HAP-1 (cell line): ENCODE measurements at regions not wholly inside any gene's neighbourhood (a gene's known extent, or its start where the extent isn't known, plus 50 kb on each side); places are given as distances from the start of the nearest gene placed in this dataset.

Experiments
- DNase-seq, 2 experiments: peaks; one replicate each; pipeline ENCODE4 v3.0.0-alpha.2; 2016 to 2020; ENCODE audit warnings: low spot score in 2 of 2
- H3K27me3 ChIP-seq: fragments of 250-450 bp; sonication (Bioruptor Pico); 2 replicates; pipeline ENCODE4 v1.5.1; 2020; ENCODE audit warnings: low read depth, mild to moderate bottlenecking, moderate library complexity
- H3K36me3 ChIP-seq: fragments of 250-450 bp; sonication (Bioruptor Pico); replicated peaks from 2 replicates; pipeline ENCODE4 v1.5.1; 2020; ENCODE audit warnings: mild to moderate bottlenecking
- H3K4me1 ChIP-seq: fragments of 250-450 bp; sonication (Bioruptor Pico); 2 replicates; pipeline ENCODE4 v1.5.1; 2020; ENCODE audit warnings: mild to moderate bottlenecking
- H3K4me3 ChIP-seq: fragments of 250-450 bp; sonication (Bioruptor Pico); 2 replicates; pipeline ENCODE4 v1.5.1; 2020; ENCODE audit warnings: mild to moderate bottlenecking, moderate library complexity
- H3K9me3 ChIP-seq: fragments of 250-450 bp; sonication (Bioruptor Pico); 2 replicates; pipeline ENCODE4 v1.5.1; 2020; ENCODE audit warnings: mild to moderate bottlenecking, moderate library complexity
- in situ Hi-C: fragments of 300-500 bp; cut with MboI; formaldehyde crosslinking; loops from 3 replicates; pipeline ENCODE4 v1.14.3; 2020; ENCODE audit warnings: low sequenced_read_pairs, inconsistent platforms, mixed read lengths

DNA sequence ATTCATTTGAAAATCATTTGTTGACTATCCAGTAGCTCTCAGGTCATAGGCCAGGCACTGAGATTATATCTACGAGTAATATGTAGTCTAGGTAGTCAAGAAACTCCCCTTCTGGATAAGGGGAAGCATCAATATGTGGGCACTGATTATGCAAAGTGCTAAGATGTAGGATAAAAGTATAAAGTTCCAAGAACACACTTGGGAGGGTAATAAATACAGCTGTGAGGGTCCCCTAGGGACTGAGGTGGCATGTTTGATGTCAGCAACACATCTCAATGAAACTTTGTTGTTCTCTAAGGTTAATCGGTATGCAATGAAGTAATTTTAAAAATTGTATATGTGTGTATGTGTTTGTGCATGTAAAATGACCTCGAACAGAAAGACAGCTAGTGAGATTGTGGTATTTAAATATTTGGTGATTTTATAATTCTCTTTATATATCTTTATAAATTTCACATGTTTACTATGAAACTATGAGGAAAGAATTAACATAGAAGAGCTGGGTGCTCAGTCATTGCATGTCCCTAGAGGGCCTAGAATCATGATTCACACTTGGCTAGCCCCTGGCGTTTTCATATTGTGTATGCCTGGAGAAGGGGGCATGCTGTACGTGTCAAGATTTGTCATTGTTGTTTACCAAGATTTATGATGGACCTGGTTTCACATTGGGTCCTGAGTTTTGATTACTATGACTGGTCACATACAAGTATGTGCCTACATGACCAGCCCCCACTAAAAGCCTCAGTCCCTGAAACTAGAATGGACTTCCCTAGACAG lies 140.1 kb upstream of the DUSP10 start:
- no peak for DNase-seq
- Histone ChIP-seq H3K4me3 (no peak overlapping the region), H3K27me3 (no peaks in the 10 kb centered on the region), H3K9me3 (no peaks in the 10 kb centered on the region), H3K36me3 (no peaks in the 10 kb centered on the region), H3K4me1 (no peaks in the 10 kb centered on the region)
- in situ Hi-C loops, result no loop called here

DNA sequence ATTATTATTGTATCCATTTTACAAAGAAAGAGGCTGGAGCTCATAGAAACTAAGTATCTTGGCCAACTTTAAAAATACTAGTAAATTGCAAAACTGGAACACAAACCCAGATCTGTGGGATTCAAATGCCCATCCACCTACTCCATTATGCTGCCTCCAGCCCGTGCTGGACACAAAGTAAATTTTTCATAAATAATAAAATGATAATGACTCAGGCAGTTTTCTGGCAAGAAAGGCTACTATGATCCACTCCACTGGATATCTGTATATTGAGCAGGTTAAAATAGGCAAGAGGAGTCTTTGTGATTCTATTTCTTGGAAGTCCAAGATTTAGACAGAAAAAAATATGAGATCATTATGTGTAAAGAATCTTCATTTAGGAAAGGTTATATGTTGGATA lies 138.3 kb upstream of the DUSP10 start:
- Histone ChIP-seq H3K4me1 (no peaks in the 10 kb centered on the region), H3K27me3 (no peaks in the 10 kb centered on the region), H3K9me3 (no peaks in the 10 kb centered on the region), H3K4me3 (no peak overlapping the region), H3K36me3 (no peaks in the 10 kb centered on the region)
- no peak for DNase-seq
- in situ Hi-C loops, result no loop called here

DNA sequence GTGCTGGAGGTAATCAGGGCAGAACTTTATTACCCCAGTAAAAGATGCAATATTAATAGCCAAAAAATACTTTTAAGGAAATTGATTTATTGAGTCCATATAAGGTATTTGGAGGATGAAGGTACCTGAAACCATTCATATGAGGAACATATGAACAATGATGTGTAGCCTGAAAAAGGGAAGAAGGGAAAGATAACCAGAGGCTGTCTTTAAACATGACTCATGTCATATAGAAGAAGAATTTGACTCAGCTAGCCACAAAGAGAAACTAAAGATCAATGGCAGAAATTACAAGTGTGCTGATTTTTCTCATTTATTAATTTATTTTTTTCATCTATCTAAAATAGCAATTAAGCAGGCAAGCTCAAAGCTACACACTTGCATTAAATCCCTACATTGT lies 136.2 kb upstream of the DUSP10 start:
- no peak for DNase-seq
- no peaks in the 10 kb centered on the region for H3K4me1 ChIP-seq
- no peaks in the 10 kb centered on the region for H3K27me3 ChIP-seq
- no peaks in the 10 kb centered on the region for H3K9me3 ChIP-seq
- in situ Hi-C loops, result no loop called here
- no peaks in the 10 kb centered on the region for H3K36me3 ChIP-seq
- no peak overlapping the region for H3K4me3 ChIP-seq

- H3K9me3 ChIP-seq, result no peaks in the 10 kb centered on the region
- DNase-seq, result no peak
- no peak overlapping the region for H3K4me3 ChIP-seq
- in situ Hi-C loops, result no loop called here
- no peaks in the 10 kb centered on the region for H3K36me3 ChIP-seq
- no peaks in the 10 kb centered on the region for H3K27me3 ChIP-seq
- no peaks in the 10 kb centered on the region for H3K4me1 ChIP-seq
These were observed 135.4 kb upstream of the DUSP10 start for GRCh38 chr1:221877311-221877710.

DNA sequence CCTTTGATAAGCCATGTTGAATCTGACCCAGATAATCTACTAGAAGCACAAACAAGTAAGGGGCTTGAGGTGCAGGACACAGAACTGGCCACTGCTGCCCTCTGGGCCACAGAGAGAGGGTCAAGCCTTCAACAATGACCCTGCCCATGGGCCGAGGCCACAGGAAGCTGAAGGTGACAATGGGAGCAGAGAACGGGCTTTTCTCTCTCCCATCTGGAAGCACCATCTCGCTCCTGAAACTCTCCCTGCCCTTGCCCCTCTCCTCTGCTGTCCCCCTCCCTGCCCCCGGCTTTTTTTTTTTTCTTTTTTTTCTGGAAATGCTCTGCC lies 133.1 kb upstream of the DUSP10 start:
- in situ Hi-C loops, result no loop called here
- H3K4me3 ChIP-seq, result no peak overlapping the region
- DNase-seq, result no peak
- no peaks in the 10 kb centered on the region for H3K36me3 ChIP-seq
- H3K27me3 ChIP-seq, result no peaks in the 10 kb centered on the region
- H3K4me1 ChIP-seq, result no peaks in the 10 kb centered on the region
- no peaks in the 10 kb centered on the region for H3K9me3 ChIP-seq

DNA sequence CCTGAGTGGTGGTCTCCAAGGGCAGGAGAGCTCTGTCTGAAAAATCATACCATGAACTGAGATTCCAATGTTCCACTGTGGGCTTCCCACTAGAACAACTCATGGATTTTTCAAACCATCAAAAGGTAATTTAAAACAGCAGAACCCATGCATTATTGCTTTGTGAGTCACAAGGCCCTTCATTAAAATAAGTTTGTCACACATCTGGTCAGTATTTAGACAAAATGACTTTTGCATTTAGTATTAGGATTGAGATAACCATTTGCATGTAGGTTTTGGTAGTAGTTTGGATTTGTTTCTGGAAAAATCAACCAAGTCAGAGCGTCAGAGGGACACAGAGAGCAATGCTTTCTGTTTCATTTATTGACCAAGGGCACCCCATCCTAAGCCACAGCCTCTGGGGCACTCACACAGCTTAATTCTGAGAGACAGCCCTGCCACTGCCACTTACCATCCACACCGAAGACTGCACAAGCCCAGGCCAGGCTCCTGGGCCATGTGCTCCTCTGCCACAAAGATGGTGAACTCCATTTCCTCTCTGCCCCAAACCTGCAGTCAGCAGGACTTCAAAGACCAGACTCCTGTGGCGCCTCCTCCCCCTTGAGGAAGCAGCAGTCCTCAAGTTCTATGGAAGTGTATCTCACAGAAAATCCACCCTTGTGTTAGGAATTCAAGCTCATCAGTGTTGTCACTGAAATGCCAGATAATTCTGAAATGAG lies 132.6 kb upstream of the DUSP10 start:
- in situ Hi-C loops, result no loop called here
- no peaks in the 10 kb centered on the region for H3K9me3 ChIP-seq
- no peaks in the 10 kb centered on the region for H3K4me1 ChIP-seq

DNA sequence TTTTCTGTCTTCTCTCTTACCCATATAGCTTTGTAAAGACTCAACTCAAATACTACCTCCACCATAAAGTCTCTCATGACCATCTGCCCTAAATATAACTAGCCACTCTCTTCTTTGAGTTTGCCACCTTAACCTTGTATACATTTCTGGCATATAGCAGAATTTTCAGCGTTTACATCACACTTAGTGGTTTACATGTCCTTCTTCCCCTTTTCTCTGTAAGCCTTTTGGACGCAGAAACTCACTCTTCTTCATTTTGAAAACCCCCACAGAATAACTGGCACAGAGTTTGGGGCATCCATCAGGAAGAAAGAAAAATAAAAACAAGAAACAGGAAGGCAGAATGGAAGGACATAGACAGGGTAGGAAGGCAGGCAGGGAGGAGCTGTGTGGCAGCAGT lies 131.8 kb upstream of the DUSP10 start:
- in situ Hi-C loops, result no loop called here
- no peaks in the 10 kb centered on the region for H3K36me3 ChIP-seq
- H3K9me3 ChIP-seq, result no peaks in the 10 kb centered on the region
- no peaks in the 10 kb centered on the region for H3K27me3 ChIP-seq
- DNase-seq, result no peak
- no peaks in the 10 kb centered on the region for H3K4me1 ChIP-seq
- no peak overlapping the region for H3K4me3 ChIP-seq

More for the DNA sequence above, 132.6 kb upstream of the DUSP10 start:
- H3K27me3 ChIP-seq, result no peaks in the 10 kb centered on the region
- no peak for DNase-seq
- no peaks in the 10 kb centered on the region for H3K36me3 ChIP-seq
- no peak overlapping the region for H3K4me3 ChIP-seq

- no peaks in the 10 kb centered on the region for H3K27me3 ChIP-seq
- H3K4me1 ChIP-seq, result no peaks in the 10 kb centered on the region
- H3K4me3 ChIP-seq, result no peak overlapping the region
- H3K36me3 ChIP-seq, result no peaks in the 10 kb centered on the region
- no peak for DNase-seq
- in situ Hi-C loops, result no loop called here
- H3K9me3 ChIP-seq, result no peaks in the 10 kb centered on the region
These were observed 129.2 kb upstream of the DUSP10 start for GRCh38 chr1:221871056-221871455.

DNA sequence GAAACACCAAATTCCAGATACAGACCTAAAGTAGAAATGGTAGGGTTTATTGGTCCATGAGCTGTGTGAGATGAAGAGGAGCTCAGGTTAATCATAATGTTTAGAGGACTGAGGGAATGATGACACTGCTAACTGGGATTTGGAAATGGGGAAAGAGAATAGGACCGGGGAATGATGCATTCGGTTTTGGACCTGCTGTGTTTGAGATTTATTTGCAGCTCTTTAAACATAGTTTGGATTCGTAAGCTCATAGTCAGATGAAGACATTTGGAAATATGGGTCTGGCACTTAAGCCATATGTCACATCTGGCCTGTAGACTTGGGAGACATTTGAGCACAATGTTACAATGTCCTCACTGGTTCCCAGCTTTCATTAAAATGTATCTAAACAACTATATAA lies 127.9 kb upstream of the DUSP10 start:
- Histone ChIP-seq H3K4me3 (no peak overlapping the region), H3K27me3 (no peaks in the 10 kb centered on the region), H3K4me1 (no peaks in the 10 kb centered on the region), H3K9me3 (no peaks in the 10 kb centered on the region), H3K36me3 (no peaks in the 10 kb centered on the region)
- in situ Hi-C loops, result no loop called here
- DNase-seq, result no peak

DNA sequence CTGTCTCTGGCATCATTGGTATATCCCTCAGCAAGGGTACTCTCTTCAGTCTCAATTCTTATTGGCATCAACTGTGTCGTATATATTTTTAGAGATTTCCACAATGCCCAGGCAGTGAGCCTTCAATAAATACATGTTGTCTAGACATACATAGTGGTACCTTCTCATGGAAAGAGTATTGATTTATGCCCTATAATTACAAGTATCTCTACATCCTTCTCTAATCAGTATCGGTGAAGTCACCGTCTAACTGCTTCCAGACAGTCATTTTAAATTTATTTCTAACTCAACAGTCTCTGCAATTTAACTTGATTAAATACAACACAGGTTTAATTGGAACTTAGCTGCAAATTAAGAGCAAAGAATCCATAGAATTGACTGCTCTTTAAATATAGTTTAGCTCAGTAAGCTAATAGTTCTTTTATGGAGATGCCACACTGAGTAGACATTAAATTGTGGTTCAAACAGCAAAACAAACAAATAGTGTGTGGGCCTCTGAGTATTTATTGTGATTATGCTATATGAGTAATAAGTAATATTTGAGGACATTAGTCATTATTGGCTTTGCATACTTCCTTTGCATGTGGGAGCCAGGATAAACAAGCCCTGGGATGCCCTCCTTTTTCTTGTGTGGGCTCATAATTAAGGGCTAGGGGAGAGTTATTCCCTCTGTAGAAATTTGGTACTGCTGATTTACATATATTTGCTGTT lies 126.9 kb upstream of the DUSP10 start:
- in situ Hi-C loops, result no loop called here
- Histone ChIP-seq H3K4me1 (no peaks in the 10 kb centered on the region), H3K27me3 (no peaks in the 10 kb centered on the region), H3K4me3 (no peak overlapping the region), H3K9me3 (no peaks in the 10 kb centered on the region), H3K36me3 (no peaks in the 10 kb centered on the region)
- no peak for DNase-seq

DNA sequence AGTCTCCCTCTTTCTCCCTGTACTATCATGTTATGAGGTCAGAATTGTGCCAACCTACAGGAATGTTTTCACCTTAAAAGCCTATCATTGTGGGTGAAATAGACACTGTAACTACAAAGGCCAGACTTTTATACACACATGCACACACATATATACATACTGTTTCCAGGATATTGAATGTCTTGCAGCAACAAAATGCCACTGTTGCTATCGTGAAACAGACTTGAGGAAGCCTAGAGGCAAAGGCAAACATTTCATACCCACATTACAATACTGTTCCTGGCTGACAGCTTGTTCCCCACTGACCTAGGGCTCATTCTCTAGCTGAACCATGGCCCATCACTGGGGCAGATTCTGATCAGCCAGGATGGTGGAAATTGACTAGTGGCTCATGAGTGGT lies 125.1 kb upstream of the DUSP10 start:
- no peaks in the 10 kb centered on the region for H3K36me3 ChIP-seq
- no peaks in the 10 kb centered on the region for H3K27me3 ChIP-seq
- no peaks in the 10 kb centered on the region for H3K4me1 ChIP-seq
- H3K4me3 ChIP-seq, result no peak overlapping the region
- DNase-seq, result no peak
- no peaks in the 10 kb centered on the region for H3K9me3 ChIP-seq
- in situ Hi-C loops, result no loop called here

DNA sequence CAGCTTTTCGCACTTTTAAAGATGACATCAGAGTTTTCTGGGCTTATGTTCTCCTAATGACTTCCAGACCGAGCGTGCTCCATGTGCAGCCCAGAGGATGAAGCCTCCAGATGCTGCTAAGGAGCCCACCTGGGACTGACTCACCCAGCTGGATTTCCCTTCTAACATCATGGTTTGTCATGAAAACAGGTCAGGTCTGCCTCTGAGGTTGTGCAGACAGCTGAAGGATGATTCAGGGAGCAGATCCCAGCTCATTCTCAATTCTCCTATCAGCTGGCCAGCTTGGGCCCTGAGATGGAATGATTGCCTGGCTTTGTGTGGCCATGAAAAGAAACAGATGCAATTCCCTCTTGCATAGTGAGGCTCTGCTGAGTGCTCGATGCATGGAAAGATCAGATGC lies 123.9 kb upstream of the DUSP10 start:
- no peaks in the 10 kb centered on the region for H3K9me3 ChIP-seq
- in situ Hi-C loops, result no loop called here
- no peaks in the 10 kb centered on the region for H3K27me3 ChIP-seq
- H3K36me3 ChIP-seq, result no peaks in the 10 kb centered on the region
- no peak overlapping the region for H3K4me3 ChIP-seq
- no peak for DNase-seq
- H3K4me1 ChIP-seq, result no peaks in the 10 kb centered on the region

GRCh38 chr1:221863635-221864034 lies 121.7 kb upstream of the DUSP10 start:
- in situ Hi-C loops, result no loop called here
- H3K36me3 ChIP-seq, result no peaks in the 10 kb centered on the region
- H3K9me3 ChIP-seq, result no peaks in the 10 kb centered on the region
- DNase-seq, result no peak
- H3K27me3 ChIP-seq, result no peaks in the 10 kb centered on the region
- H3K4me3 ChIP-seq, result no peak overlapping the region
- H3K4me1 ChIP-seq, result no peaks in the 10 kb centered on the region

- Histone ChIP-seq H3K4me3 (no peak overlapping the region), H3K4me1 (no peaks in the 10 kb centered on the region), H3K9me3 (no peaks in the 10 kb centered on the region), H3K36me3 (no peaks in the 10 kb centered on the region), H3K27me3 (no peaks in the 10 kb centered on the region)
- in situ Hi-C loops, result no loop called here
- no peak for DNase-seq
These were observed 121.1 kb upstream of the DUSP10 start for GRCh38 chr1:221862971-221863370.
